HG03565 (cell line): ENCODE measurements at regions not wholly inside any gene's neighbourhood (a gene's known extent, or its start where the extent isn't known, plus 50 kb on each side); places are given as distances from the start of the nearest gene placed in this dataset.

ENCODE experiments used
- ATAC-seq: cut with Tn5 transposase; IDR thresholded peaks from one replicate; pipeline ENCODE4 v1.9.1; 2021; ENCODE audit warnings: mild to moderate bottlenecking, moderate library complexity; ENCODE audit not compliant: unreplicated experiment

DNA sequence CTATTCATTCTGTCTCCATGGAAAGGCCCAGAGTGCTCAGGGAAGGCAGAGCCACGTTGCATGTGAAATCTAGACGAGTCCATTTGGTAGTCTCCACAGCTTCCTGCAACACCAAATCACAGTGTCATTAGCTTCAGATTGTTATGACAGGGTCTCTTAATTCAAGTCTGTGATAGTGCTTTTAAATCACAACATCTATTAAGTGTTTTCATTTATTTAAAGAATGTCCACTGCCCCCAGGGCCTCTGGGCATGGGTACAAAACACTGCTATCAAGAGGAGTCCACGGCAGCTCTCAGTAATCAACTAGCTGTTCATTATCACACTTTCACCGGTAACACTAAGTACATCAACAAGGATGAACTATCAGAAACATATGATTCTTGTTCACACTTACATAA, 455.9 kb upstream of the JARID2 start:
- no peak for ATAC-seq

DNA sequence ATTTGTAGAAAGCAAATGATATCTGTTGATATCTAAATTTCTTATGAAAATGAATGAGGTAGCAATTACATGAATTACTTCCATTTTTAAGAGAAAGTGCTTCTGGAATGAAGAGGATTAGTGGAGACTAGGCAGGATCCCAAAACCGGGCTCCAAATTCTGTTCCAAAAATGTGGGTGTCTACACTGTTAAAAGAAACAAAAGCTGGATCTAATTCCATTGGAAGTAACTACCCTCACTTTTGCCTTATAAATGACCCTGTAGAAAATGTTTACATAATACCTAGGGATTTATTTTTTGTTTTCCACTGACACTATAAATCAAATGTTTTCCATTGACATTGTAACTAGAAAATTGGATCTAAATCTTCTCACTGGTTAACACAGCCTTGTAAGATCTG, 454.9 kb upstream of the JARID2 start:
- ATAC-seq = no peak

DNA sequence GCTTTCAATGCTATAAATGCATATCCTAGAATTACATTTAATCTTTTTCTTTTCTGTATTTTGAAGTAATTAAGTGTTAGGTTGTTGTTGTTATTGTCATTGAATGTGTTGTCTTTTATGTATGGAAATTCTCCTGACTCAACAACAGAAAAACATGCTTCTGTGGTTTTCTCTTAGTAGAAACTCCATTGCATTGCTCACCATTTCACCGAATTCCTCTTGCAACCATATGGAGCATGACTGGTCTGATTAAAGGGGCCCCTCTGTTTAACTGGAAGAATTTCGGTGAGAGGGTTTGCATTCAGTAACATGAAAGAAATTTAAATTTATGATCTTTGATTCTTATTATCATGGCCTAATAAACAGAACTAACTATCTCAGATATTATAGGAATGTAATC, 454.3 kb upstream of the JARID2 start:
- ATAC-seq = no peak

DNA sequence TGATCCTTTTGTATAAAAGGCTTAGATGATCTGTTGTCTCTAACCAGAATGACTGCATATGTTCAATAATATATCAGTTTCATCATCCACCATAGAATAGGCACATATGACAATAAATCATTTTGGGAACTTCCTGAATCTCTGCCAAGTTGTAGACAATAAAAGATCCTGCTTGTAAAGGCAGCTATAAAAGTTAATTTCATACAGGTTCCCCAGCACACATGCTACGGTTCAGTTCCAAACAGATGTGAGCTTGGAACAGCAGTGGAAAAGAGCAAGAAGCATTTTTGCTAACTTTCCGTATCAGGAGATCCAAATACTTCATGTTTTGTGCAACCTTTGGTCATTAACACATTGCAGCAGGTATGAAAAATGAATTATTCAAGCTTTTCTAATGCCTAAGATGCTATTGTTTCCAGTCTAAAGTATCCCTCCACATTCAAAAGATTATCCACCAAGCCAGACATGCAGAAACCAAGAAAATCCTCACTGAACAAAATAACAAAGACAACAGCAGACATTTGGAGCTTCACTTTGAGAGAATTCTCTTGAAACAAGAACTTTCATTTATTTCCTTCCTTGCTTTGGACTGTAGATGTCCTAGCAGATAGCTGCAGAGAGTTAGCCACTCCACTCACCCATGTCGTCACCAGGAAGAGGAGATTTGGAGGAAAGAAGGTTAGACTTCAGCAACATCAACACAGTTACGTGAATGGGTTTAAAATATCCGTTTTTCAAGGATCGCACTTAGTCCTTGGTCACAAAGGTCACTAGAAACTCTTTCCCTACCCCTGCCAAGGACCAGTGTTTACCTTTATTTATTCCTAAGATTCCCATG, 453.5 kb upstream of the JARID2 start:
- ATAC-seq = no peak

DNA sequence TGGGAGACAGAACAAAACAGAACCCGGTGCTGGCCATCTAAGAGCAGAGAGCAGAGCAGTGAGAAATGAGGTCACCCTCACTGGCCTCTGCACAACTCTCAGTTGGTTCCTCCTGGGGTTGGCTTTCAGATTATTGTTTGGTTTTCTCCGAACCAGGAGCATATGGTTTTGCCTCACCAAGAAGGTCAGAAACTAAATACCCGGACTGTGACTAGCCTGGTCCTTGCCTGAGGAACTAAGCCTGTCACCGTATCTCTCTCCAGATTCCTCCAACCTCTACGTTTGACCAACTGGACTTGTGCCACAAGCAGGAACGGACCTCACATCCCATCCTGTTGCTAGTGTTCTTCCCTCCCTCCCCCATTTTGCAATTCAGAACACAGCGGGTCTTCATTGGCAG, 450.4 kb upstream of the JARID2 start:
- no peak for ATAC-seq

DNA sequence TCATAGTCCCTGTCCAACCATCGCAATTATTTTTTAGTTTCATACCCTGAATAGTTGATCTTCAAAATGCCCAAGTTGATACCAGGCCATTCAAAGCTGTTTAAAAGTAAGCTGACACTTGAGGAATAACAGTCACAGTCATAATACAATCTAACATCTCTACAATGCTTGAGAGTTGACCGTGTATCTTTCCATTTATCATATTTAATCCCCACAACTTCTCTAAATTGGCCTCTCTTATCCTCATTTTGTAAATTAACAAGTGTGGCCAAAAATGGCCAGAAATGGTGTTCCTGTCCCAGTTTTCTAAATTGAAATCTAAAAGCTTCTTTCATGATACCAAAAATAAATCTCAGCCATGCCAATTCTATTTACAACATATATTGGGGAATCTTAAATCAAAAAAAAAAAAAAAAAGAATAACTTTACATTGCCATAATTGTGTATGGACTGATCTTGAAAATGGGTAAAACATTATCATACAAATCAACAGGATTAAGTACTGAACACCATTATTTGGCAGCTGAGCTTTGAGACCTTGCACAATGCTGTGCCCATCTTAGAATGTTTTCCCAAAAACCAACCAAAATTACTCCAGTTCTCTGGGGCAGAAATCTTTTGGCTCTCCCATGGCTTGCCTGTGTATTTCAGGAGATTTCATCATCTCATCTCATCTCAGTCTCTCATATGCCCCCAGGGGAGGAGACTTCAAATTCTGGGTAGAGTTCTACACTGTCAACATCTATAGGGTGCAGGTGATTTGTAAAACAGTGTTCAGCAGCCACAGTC, 448.7 kb upstream of the JARID2 start:
- no peak for ATAC-seq

DNA sequence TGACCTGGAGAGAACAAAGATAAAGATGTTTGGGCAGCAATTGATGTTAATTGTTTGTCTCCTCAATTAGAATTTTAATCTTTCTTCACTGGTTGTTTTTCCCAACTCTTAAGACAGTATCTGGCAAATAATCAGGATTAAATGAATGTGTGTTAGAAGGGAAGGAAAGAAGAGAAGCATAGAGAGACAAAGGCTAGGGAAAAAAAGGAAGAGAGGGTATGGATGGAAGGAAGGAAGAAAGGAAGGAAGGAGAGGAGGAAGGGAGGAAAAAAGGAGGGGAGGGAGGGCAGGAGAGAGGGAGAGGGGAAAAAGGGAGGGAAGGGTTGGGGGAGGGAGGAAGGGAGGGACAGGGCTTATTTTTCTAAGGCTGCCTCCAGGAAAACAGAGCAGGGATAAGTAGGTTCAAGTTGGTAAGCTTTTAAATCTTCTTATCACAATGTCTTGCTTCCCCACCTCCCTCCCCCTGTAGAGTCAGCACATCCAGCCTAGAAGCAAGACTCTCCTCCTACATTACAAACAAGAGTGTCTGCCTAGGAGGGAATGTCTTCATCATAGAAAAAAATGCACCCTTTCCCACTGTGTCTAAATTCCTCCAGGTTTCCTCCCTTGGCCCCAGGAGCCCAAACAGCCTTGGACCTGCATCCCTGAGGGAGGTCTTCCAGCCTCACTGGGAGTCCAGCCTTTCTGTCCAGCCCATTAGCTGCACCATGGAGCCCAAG, 447.8 kb upstream of the JARID2 start:
- ATAC-seq = no peak

DNA sequence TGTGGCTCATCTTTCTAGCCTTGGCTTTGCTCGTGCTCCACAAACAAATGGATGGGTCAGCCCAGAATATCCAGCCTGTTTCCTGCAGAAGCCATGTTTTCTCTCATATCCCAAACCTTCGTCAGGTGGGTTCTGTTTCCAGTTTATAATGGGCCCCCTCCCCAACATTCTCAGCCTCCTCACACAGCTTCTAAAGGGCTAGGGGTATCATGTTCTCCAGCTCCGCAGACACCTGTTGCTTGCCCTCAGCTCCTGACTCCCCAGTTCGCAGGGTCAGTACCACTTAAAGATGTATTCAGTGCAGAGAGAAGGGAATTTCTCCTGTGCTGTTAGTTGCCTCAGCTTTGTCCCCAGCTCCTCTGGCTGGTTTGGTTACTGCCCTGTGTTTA, 447.3 kb upstream of the JARID2 start:
- ATAC-seq = no peak

DNA sequence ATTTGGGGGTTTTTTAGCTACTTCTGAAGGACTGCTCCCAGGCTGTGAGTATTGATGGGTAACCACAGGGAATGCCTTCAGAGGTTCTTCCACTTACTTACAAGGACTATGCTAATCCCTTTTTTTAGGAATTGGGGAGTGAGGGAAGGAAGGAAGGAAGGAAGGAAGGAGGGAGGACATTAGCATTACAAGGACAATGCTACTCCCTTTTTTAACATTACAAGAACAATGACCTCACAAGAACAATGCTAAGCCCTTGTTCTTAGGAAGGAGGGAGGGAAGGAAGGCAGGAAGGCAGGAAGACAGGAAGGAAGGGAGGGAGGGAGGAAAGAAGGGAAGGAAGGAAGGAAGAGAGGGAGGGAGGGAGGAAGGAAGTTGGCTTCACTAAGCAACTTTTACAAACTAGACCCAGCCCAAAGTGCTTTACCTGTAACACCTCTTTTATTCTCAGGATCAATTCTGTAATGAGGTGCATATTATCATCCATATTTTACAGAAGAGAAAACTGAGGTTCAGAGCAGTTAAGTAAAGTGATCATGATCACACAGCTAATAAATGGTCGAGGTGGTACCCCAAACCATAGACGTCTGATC, 446.8 kb upstream of the JARID2 start:
- ATAC-seq = no peak

DNA sequence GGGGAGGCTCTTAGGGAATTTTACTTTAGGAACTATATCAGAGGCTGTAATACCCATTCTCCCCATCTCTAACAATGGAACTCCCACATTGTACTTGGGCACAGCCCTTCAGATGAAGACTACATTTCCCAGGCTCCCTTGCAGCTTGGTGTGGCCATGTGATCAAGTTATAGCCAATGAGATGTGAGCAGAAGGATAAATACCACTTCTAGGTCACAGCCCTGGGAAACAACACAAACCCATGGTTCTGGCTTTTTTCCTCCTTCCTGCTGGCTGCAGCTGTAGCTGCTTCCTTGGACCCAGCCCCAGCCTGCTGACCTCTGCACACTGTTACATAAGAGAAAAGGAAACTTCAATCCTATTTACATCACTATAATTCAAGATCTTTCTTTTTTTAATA, 445.9 kb upstream of the JARID2 start:
- ATAC-seq = peak; percentile 43

DNA sequence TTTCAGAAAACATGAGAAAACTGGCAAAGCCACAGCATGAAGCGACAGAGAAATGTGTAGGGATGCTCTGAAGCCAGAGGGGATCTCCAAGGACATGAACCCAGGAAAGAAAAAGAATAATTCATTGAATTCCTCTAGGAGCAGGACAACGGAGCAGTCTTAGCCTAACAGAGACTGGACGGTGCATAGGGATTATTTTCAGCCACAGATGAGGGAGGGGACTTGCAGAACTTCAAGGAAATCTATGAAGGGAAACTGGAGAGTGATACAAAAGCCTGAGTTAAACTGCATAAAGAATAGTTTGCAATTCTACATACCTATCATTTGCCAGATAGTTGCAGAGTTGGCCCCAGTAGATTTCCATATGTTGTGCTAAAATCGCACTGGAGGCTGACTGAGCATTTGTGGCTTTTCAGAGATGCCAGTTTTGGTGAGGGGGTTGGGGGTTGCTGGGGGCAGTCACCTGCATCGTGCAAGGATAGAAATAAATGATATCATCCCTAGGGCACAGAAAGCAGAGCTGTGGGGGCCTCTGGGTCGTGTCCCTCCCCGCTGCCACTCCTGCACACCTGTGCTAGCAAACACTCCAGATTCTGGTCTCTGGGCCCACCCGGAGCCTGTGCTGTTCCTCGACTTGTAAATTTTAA, 443.2 kb upstream of the JARID2 start:
- ATAC-seq = no peak

DNA sequence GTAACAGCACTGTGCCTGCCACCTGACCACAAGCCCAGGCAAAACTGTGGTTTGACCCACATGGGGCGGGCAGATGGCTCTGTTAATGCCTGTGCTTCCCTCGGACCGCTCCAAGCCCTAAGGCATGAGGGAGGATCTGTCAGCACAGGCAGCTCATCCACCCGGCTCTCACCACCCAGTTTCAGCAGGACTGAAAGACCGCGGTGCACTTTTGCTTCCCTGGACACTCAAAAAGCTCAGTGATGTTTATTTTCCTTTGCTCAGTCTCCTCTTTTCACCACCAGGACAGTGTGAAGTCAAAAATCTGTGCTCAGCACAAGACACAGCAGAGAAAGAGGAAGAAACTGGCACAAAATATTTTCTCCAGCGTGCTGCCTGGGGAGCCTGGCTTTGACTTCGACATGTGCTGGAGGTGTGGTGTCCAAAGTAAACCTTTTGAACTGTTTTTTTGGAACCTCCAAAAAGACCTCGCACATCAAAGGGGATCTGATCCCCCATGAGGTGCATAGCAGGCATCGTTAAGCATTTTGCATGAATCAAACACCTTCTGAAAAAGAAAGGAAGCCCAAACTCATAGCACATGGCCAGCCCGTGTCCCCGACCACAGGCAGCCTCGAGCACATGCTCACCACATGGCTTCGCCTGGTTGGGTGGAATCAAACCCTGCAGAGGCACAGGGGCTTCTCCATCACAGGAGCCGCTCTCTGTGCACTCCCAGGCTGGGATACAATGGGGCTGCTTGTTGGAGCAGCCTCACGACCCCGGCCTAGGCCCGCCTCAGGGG, 441.7 kb upstream of the JARID2 start:
- no peak for ATAC-seq

DNA sequence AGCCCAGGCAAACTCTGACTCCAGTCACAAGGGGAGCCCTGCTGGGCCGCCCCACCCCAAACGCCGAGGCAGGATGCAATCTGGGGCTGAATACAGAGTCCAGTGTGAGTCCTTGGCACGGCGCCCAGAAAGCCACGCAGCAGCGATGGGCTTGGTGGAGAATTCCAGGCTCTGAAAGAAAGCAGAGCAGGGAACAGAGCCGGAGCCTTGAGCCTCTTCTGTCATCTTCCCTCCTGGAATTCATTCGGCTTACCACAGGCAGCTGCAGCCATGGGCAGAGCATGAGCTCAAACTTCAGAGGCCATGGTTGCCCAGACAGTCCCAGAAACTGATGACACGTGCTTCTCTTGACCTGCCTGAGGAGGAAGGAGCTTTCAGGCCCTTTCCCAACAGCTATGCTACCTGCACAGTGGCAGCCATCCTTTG, 441.1 kb upstream of the JARID2 start:
- ATAC-seq = no peak

DNA sequence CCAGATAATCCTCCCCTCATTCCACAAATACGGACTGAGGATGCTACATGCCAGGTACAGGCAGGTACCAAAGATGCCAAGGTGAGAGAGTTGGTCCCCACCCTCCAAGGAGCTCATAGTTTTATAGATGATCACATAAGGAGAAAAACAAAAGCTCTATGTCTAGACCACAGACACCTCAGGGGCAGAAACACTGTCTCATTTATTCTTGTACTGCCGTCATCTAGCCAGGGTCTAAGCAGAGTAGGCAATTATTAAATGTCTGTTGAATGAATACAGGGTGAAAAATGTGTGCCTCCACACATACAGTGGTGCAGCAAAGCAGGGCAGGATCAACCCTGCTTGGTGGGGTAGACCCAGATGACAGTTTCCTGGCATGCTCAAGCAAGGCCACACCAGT, 439.8 kb upstream of the JARID2 start:
- ATAC-seq = no peak

DNA sequence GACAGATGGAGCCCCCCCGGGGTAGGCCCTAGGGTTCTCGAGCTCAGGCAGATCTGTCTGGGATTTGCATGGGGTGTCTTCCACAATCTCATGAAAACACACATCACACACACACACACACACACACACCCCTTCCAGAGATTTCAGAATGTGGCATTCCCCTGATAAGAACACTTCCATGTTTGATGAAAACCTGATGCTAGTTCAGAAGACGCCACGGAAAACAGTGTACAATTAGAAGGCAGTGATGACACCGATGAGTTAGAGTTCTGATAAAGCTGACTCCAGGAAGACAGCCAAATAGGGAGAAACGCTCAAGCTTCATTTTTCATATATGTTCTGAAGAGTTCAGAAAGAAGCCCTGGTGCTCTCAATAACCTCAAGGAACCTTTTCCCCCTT, 438.7 kb upstream of the JARID2 start:
- no peak for ATAC-seq

DNA sequence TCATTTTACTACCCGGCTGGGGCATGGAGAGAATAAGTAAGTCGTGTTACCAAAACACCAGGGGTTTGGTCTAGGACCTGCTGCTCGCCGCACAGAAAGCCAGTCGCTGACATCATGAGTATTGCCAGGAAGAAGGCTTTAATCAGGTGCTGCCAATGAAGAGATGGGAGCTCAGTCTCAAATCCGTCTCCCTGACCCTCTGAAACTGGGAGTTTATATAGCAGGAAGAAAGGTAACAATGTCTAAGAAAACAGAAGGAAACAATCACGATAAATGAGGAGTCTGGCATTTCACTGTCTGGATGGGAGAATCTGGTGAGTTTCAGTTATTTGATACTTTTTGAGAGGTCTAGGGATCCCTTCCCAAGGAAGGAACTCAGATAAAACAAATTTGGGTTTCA, 437.9 kb upstream of the JARID2 start:
- no peak for ATAC-seq

DNA sequence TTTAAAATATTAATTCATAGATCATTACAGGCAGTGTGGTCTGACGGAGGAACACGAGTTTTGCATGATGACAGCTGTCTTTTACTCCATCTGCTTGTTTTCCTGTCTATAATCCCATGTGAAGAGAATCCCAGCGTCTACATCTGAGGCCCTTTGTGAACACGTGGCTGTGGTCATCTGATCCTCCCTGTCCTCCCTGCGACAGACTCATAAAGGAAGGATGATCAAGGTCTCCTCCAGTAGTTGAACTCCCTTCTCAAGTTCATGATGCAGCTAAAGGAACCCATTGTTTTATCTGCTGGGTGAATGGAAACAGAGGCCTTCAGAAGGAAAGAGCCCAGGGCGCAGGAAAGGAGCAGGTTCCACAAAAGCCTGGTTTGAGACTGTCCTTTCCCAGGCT, 435.8 kb upstream of the JARID2 start:
- no peak for ATAC-seq

DNA sequence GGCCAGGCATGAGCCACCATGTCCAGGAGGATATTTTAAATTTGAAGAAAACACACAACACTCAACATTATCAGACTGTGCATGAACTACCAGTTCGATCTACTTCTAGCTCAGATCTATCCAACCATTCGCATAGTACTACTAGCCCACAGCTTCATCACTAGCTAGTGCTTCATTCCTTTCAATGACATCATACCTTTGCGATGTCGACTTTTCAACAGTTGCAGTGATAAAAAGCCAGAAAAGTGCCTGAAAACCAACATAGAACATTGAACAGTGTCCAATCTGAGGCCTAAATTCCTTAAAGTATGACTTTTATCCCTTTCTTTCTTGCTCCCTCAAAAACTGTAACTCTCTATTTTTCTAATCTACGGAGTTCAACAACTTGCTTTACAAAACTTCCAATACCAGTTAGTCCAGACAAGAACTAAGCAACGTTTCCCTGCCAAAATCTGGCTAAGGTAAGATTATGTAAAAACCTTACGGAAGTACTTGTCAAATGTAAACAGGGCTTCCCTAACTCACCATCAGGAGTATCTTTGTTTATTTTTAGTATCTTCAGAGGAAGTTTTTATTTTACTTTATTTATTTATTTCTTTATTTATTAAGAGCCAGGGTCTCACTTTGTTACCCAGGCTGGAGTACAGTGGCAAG, 434.0 kb upstream of the JARID2 start:
- ATAC-seq = no peak

DNA sequence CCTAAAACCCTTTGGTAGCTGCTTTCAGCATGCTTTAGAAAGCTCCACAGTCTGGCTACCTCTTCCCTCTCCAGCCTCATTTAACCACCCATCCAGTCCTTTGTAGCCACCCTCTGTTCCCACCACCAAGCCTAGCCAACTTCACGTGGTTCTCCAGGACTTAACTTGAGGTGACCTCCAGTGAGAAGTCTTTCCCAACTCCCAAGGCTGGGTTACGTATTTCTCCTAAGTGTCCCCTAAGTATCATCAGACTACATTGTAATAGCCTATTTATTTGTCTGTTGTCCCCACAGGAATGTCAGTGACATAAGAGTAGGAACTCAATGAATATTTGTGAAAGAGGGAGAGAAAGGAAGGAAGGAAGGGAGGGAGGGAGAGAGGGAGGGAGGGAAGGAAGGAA, 431.9 kb upstream of the JARID2 start:
- ATAC-seq = no peak
